ENCODE measurements at regions not wholly inside any gene's neighbourhood (a gene's known extent, or its start where the extent isn't known, plus 50 kb on each side); places are given as distances from the start of the nearest gene placed in this dataset.

DNA sequence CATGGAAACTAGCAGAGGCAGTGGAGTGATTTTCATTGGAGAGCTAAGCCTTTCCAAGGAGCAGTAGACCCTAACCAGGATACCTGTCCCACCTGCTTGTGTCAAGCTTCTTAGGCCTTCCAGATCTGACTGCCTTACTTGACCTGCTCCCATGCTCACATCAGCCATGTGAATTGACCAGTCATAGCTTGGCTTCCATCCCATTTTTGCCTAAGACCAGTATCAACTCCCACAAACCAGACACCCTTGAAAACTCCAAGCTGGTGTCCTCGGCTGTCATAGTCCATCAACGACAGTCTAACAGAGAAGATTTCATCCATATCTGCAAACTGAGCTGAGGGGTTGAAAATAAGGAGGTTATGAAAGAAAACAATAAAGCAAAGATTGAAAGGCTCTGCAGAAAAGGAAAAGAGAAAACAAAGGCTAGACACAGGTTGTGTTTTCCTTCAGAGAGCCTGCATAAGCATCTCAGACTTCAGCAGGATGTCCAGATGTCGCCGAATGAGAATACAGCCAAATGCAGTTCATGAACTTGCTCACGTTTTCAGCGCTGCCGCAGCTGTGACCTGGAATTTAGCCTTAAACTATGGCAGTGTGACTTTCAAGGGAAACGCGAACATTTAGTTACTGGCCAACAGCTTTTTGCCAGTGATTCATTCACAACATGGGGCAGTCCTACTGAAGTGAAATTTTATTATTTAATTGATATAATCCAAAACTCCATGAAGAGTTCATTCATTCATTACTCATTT is 868.1 kb upstream of the ID2 start:
- no peak for DNase-seq (ENCODE audit: low spot score)

DNA sequence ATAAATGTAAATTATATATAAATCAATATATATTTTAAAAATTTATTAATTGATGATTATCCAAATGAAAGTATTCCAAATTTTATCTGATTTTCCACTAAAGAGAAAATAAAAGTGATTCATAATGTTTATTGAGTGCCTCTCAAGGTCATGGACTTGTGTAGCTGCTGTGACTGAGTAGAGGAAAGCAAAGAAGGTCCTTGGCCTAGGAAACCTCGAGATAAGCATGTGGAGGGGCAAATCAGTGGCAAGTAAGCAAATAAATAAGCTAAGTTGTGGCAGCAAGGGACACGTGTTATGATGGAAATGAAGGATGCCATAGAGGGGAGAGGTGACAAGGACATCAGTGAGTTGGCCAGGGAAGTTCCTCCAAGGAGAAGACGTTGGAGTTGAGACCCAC is 866.1 kb upstream of the ID2 start:
- DNase-seq (ENCODE audit: low spot score) = no peak

DNA sequence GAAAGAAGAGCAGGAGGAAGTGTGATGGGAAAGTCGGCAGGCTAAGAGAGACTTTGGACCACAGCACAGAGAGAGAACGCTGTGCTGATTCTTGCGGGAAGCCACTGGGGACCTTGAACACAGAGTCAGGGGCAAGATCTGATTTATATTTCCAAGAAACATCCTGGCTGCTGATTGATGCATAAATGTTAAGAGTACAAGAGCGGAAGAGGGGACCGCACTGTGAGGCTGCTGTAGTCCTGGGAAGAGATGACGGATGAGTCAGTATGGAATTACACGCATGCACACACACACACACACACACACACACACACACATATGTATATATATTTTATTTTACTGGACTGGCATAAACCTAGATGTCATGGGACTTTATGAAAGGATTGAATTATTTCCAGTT is 865.6 kb upstream of the ID2 start:
- no peak for DNase-seq (ENCODE audit: low spot score)

DNA sequence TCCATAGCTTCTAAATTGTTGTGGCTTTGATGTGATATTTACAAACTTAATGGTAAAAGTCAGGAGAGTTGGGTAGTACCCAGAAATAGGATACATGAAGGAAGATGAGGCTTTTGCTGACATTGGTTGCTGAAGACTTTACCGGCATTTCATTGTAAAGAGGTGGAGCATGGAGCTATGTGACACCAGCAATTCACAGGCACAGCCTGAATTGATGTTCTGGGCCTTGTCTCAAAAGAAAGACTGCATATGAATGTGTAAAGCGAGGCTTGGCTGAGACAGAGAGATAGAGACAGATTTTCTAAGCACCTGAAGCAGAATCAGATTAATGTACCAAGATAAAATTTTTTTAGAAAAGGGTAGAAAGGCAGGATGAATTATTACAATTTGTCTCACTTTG is 864.9 kb upstream of the ID2 start:
- DNase-seq (ENCODE audit: low spot score) = no peak

DNA sequence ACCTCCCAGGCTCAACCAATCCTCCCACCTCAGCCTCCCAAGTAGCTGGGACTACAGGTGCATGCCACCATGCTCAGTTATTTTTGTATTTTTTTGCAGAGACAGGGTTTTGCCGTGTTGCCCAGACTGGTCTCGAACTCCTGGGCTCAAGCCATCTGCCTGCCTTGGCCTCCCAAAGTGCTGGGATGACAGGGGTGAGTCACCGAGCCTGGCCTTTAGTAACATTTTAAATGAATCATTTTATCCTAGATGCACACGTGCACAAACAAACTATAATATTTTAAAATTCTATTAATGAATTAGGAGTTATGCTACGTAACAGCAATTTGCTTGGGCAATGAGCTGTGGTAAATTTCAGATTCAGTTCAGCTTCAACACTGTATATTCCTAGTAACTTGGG is 862.5 kb upstream of the ID2 start:
- no peak for DNase-seq (ENCODE audit: low spot score)

DNA sequence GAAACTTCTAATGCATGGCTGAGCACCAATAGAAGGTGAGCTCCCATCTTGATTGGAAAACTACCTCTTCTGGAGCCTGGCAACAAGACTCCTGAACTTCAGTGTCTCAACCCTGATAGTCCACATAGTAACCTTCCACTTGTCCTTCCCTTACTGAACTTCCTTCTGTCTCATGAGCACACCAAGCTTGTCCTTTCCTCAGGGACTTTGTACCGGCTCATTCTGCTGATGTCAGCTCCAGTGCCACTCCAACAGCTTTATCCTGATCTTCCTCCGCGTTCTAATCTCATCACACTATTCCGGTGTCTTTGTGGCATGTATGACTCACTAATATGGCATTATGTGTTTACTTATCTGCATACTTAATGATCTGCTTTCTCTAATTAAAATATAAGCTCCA is 862.0 kb upstream of the ID2 start:
- no peak for DNase-seq (ENCODE audit: low spot score)

DNA sequence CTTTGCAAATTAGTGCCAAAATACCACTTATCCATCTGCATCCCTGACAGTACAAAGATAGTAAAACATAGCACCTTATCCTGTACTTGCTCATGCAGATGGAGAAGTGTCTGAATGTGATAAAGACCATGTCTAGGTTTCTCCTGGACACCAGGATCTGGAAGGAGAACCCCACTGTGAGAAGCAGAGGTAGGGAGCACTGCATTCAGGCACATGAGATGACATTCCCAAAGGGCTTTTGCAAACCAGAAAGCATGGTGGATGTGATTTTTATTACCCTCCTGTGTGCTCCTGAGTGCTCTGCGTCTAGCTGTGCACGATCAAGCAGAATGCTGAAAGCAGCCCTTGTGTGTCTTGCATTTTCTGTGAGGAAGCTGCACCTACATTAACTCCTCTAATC is 857.6 kb upstream of the ID2 start:
- DNase-seq (ENCODE audit: low spot score) = no peak

DNA sequence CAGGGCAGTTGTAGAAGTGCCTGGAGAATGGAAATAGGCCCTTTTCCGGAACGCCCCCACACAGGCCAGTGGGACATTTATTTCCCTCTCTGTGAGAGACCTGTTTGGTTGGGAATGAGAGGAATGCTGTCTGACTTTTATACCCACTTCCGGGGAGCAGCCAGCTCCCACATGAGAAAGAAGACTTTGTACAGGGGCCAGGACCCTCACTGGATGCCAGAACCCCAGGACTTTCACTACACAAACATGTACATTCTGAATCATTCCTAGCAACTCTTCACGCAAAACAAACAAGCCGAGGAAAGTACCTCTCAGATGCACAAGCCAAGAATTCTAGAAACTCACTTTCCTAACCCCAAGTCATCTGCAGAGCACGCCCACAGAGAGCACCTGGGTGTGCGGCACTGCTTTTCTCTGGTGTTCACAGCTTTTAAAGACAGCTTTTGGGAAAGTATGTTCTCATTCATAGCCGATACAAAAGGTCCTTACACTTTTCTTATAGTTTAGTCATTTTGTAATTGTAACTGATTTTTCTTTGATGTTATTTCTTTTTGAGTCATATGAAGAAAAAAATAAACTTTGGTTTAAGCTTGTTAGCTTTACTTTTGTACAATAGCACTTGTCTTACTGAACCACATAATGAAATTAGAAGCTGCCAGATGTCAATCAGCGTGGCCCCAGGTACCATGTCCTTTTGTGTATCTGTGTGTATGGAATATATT is 856.1 kb upstream of the ID2 start:
- no peak for DNase-seq (ENCODE audit: low spot score)

DNA sequence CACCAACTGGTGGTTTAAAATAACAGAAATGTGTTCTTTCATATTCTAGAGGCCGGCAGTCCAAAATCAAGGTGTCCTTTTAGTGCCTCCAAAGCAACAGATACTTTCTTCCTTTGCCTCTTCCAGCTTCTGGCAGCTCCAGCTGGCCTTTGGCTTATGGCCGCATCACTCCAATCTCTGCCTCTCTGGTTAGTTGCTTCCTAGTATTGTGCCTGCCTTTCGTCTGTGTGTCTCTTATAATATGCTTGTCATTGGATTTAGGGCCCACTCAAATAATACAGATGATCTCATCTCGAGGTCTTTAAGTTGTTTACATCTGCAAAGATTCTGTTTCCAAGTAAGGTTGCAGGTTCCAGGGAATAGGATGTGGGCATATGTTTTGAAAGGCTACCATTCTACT is 855.2 kb upstream of the ID2 start:
- peak; percentile 28 for DNase-seq (ENCODE audit: low spot score)

DNA sequence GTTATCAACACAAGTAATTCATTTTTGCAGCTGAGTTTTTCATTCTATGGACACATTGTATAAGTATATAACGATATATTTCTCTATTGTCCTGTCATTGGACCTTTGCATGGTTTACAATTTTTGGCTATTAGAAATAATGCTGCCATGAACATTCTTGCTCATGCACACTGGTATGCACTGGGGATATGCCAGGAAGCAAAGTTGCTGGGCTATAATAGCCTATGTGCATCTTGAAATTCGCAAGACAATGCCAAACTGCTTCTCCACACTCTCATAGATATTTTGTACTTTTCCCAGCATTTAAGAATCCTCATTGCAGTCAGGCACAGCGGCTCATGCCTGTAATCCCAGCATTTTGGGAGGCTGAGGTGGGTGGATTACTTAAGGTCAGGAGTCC is 852.6 kb upstream of the ID2 start:
- no peak for DNase-seq (ENCODE audit: low spot score)

DNA sequence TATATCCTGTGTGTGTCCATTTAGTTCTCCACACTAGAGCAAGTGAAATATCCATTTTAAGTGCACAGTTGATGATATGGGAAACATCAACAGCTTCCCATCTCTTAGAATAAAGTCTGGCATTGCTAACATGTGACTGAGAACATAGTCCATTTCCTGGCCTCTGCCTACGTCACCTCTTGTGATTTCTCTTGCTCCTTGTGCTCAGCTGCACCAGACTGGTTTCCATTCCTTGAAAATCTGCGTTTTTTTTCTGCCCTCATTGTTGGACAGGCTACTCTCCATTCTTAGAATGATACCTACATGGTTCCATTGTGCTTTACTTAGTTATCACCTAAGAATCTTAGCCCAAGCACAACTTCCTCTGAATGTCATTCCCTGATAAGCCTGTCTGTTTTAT is 851.2 kb upstream of the ID2 start:
- no peak for DNase-seq (ENCODE audit: low spot score)

DNA sequence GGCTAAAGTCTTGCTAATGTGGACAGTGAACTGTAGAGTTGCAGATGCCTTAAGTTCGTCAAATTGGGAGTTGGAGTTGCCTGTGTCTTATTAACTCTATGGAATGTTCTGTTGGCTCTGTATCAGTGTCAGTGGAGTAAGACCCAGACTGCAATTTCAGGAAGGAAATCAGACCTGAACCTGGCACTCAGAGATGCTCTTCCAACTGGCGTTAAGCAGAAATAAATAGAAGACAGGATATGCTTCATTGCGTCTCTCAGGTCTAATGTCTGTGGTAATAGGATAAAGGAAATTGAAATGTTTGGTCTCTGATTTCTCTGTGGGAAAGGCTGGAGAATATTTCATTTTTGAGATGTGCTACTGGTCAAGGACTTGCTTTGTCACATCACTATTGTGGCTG is 846.7 kb upstream of the ID2 start:
- no peak for DNase-seq (ENCODE audit: low spot score)

DNA sequence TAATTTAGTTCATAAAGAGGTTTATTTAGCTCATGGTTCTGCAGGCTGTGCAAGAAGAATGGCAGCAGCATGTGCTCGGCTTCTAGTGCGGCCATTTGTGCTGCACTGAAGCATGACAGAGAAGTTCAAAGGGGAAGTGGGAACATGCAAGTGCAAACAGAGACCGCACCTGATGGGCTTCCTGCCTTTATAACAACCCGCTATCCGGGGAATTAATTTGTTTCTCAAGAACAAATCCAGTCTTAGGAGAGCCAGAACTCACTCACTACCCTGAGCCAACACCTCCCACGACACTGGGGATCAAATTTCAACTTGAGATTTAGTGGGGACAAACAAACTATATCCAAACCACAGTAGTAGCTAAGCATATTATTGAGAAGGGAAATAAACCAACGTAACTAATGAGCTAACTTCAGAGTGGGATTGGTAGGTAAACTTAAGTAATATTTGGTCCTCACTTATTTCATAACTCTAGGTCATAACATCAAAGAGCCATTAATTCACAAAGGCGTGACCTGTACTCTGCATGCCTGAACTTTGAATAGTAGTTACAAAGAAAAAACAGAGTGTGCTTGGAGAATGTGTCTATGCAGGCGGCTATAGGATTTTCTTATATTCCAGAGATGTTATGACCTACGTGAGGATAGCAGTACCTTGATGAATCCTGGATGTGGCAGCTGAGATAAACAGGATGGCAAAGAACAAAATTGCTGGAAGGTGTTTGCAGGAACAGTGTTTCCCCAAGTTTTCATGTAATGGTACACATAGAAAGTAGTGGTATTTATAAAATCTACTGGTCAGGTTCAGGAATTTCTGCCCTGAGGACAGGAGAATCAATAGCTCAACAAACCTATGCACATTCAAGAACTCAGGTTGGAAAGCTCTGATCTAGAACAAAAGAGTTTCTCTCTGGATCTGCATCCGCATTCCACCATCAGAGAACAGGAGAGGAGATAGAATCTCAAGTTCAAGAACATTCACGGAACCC is 845.9 kb upstream of the ID2 start:
- peak; percentile 15 for DNase-seq (ENCODE audit: low spot score)

DNA sequence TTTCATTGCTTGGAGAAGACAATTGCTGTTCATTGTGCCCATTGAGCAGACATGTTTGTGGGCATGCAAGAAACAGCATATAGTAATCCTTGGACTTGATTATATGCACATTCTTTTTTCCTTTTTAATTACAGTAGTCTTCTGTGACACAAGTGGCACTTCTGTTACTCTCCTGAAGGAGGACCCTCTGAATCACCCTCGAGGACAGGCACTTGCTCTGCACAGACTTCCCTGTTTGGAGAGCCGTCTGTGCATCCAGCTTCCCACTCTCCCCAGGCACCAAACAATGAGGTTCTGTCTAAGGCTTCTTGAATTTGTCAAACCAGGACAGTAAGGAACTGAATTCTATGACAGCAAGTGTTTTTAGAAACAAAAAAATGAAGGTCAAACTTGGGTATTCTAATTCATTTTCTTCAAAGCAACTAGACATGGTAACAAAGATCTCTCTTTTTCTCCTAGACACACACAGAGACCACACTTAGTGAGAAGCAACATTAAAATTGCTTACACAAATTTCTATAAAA is 844.6 kb upstream of the ID2 start:
- no peak for DNase-seq (ENCODE audit: low spot score)

DNA sequence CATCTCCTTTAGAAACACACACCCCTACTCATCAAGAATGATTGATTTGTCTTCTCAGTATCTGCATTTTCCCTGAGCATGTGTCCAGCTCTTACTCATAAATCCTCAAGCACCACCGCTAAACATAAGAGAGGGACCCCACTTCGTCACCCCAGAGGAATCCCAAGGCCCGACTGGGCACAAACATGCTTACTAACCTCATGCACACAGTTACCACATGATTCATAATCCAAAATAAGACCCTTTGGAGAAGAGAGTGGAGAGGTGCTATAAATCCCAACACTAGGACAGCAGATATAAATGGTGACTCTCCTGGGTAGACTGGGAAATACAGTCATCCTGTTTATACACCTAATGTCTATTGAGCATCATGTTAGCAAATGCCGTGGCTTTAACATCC is 843.2 kb upstream of the ID2 start:
- no peak for DNase-seq (ENCODE audit: low spot score)

DNA sequence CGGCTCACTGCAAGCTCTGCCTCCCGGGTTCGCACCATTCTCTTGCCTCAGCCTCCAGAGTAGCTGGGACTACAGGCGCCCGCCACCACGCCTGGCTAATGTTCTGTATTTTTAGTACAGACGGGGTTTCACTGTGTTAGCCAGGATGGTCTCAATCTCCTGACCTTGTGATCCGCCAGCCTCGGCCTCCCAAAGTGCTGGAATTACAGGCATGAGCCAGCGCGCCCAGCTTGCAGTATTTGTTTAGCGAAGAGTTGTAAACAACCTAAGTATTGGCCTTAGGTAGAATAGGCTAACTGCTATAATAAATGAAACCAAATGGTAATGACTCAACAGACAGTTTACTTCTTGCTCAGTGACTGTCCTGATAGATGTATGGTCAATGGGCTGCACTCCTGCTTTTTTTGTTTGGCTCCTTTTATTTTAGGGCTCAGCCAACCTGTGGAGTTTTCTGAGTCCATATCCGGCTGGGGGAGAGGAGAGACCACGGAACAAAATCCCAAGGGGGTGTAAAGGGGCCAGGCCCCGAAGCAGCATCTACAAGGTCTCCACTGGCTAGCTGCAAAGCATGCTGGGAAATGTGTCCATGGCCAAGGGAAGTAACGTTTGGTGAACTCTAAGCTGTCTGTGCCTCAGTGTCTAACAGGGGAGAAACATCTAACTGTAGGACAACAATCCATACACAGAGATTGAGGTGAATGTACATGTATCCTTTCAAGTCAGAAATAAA is 841.0 kb upstream of the ID2 start:
- DNase-seq (ENCODE audit: low spot score) = peak; percentile 43

DNA sequence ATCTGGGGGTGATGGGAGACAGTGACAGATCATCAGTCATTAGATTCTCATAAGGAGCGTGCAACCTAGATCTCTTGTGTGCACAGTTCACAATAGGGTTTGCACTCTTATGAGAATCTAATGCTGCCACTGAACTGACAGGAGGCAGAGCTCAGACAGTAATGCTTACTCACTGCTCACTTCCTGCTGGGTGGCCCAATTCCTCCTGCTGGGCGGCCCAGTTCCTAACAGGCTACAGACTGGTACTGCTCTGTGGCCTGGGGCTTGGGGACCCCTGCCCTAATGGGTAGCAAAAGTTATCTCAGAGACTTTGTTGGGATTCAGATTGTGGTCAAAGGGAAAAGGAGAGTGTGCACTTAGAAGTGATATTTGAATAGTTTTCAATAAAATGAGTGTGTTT is 840.1 kb upstream of the ID2 start:
- no peak for DNase-seq (ENCODE audit: low spot score)

DNA sequence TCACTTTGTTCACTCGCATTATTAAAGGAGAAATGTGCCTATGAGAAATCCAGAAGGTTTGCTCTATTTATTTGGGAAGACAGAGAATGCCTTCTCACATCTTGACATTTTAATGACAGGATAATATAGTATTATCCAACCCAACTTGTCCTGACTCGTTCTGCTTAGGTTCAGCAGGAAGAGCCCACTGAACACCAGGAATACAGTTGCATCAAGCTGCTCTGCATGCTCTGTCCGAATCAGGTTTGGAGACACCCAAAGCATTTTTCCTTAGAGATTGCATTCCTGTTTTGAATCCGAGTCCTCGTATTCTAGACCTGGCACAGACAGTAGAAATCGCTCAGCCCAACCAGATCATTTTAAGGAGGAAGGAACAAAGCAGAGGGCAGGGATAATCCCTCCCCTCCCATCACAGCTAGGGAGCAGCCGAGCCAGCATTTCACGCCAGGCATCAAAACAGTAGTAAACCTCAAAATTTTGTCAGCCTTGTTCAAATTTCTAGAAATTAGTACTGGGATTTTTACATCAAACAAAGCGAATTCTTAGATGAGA is 837.4 kb upstream of the ID2 start:
- no peak for DNase-seq (ENCODE audit: low spot score)

DNA sequence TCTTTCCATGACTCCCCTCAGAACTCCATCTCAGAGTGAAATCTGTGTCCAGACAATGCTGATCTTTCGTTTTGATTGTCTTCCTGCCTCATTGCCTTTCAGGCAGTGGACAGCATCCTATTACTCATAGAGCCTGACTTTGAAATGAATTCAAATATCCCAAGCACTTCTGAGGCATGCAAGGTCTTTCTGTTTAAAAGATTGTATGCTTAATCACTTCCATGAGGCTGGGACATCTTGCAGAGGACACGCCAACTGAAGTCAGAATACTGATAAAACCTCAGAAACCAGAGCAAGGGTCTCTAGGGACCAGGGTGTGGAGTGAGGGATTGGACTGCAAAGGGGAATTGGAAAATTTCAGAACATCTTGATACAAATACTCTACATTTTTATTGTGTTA is 836.5 kb upstream of the ID2 start:
- DNase-seq (ENCODE audit: low spot score) = no peak

DNA sequence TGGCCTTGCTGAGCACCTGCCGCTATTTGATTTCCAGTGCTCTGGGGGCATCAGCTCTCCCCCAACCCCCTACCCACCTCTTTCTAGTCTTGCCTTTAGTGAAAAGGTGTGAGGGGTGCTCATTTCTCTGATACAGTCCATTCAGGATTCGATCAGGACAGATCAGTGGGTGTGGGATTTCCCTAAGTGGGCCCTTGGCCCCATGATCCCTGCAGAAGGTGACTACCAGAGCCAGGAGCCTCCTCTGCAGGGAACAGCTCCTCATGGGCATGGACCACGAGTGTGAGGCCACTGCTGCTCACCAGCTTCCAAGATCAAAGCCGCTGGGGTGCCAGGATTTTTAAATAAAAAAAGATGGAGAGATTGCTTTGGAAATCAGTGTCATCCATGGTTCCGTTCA is 835.2 kb upstream of the ID2 start:
- no peak for DNase-seq (ENCODE audit: low spot score)

DNA sequence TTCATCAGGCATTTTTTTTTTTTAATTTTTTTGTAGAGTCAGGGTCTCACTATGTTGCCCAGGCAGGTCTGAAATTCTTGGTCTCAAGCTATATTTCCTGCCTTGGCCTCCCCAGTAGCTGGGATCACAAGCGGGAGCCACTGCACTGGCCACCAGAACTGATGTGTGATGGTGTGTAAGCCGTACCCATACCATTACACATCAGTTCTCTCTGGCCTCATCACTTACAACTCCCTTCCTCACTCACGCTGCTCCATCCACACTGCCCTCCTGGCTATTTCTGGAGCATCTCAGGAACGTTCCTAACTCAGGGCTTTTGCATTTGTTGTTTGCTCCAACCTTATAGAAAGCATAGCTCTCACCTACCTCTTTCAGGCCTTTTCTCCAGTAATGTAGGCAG is 834.5 kb upstream of the ID2 start:
- DNase-seq (ENCODE audit: low spot score) = no peak

Measured in H4 (cell line).